Neural progenitor cell (in vitro differentiated cells): ENCODE measurements at regions not wholly inside any gene's neighbourhood (a gene's known extent, or its start where the extent isn't known, plus 50 kb on each side); places are given as distances from the start of the nearest gene placed in this dataset.

ENCODE experiments used
- CTCF ChIP-seq: fragments of 200-600 bp; sonication (generic); IDR thresholded peaks from 2 replicates; pipeline ENCODE4 v1.5.1; 2017; ENCODE audit warnings: antibody characterized with exemption, mild to moderate bottlenecking
- EZH2phosphoT487 ChIP-seq: fragments of 200-600 bp; sonication (generic); IDR thresholded peaks from 2 replicates; pipeline ENCODE4 v1.6.1; 2017; ENCODE audit warnings: antibody characterized with exemption

GRCh38 chr6:30802731-30803130, 58.4 kb upstream of the IER3 start:
- no peak for TF ChIP-seq CTCF
- TF ChIP-seq EZH2phosphoT487 = no peak
